Suprapubic skin (tissue), 4 donors: ENCODE measurements at regions not wholly inside any gene's neighbourhood (a gene's known extent, or its start where the extent isn't known, plus 50 kb on each side); places are given as distances from the start of the nearest gene placed in this dataset.

ENCODE experiments used
- CTCF ChIP-seq, 2 donors: fragments of 200-600 bp in 1 of 2; fragments of 450-650 bp in 1 of 2; sonication (generic) in 1 of 2; IDR thresholded peaks; one replicate each; pipeline ENCODE4 v1.5.1; 2016 to 2019; ENCODE audit warnings: antibody characterized with exemption in 2 of 2, mild to moderate bottlenecking in 1 of 2, moderate library complexity in 1 of 2
- EP300 ChIP-seq: sonication (generic); formaldehyde crosslinking; IDR thresholded peaks from one replicate; pipeline ENCODE4 v1.6.1; 2017; ENCODE audit warnings: antibody characterized with exemption
- POLR2A ChIP-seq, 2 donors: fragments of 450-650 bp; IDR thresholded peaks; one replicate each; pipeline ENCODE4 v1.6.1; 2017; ENCODE audit warnings: antibody characterized with exemption in 2 of 2, mild to moderate bottlenecking in 2 of 2, moderate library complexity in 2 of 2
- POLR2AphosphoS5 ChIP-seq, 3 donors: sonication (generic); formaldehyde crosslinking; IDR thresholded peaks; one replicate each; pipeline ENCODE4 v1.6.1; 2017; ENCODE audit warnings: antibody characterized with exemption in 3 of 3

DNA sequence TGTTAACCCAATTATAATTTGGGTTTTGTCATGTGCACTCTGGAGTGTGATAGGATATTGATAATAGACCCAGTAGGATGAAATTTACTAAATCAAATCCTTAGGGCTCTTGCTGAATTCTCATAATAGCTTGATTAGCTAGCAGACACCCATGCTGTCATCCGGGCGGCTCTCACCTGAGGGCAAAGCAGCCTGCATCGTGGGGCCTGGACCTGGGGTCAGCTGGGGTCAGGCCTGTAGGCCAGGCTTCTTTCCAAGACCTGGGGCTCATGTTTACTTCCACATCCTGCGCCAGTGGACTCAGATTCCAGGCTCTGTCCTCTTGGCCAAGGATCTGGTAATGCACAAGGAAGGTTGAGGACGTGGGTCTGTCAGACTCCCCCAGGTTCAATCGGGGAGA is 486.3 kb downstream of the NPHP4 start:
- TF ChIP-seq CTCF (IDR thresholded peaks at IDR 0.05) (no peak), EP300 (no peak), POLR2A (IDR thresholded peaks at IDR 0.05) (no peak), POLR2AphosphoS5 (IDR thresholded peaks at IDR 0.05) (no peak)
